K562 (cell line): ENCODE measurements at regions not wholly inside any gene's neighbourhood (a gene's known extent, or its start where the extent isn't known, plus 50 kb on each side); places are given as distances from the start of the nearest gene placed in this dataset.

ENCODE experiments used
- ATAC-seq: fragments of 200-7000 bp; cut with Tn5 transposase; 3 replicates; pipeline ENCODE4 v1.9.1; 2020; ENCODE audit warnings: moderate library complexity
- BruUV-seq: library from RNA; stranded (reverse); fragments of 400-500 nt; replicated peaks from 2 replicates; lab custom pipeline; 2021; lab: Mats Ljungman, UMichigan
- CTCF ChIA-PET: fragments of 300-600 bp; formaldehyde crosslinking; extraction: SDS; loops from one replicate; lab custom pipeline; 2021; ENCODE audit warnings: low intra/inter-chr PET ratio; lab: Yijun Ruan, JAX
- POLR2A ChIA-PET: fragments of 300-600, 350-650 bp; sonication (Branson Sonifier 250); formaldehyde crosslinking; extraction: SDS; loops from one replicate; lab custom pipeline; 2021; ENCODE audit warnings: antibody characterized with exemption, inconsistent platforms; lab: Yijun Ruan, JAX
- DNase-seq, 4 experiments: peaks; one replicate each; pipeline versions ENCODE4 v3.0.0 to v3.0.0-alpha.2; 2011 to 2018; ENCODE audit warnings: low spot score in 3 of 4, mixed read lengths in 3 of 4; ENCODE audit errors: extremely low read depth in 1 of 4
- FAIRE-seq: peaks from 2 replicates; lab custom pipeline; 2011; peaks lifted over from hg19 to GRCh38; lab: Jason Lieb, UNC
- H2AFZ ChIP-seq: 2 replicates; pipeline ENCODE4 v1.6.0; 2011; ENCODE audit warnings: low read depth, low read length, control low read depth, inconsistent platforms
- H3K27ac ChIP-seq: fragments of 200-600 bp; 3 replicates; pipeline ENCODE4 v1.8.0; 2011; ENCODE audit warnings: low read depth, mild to moderate bottlenecking, control low read depth, inconsistent platforms, low read length, moderate library complexity, mixed read lengths; ENCODE audit errors: extremely low read depth
- H3K27me3 ChIP-seq, 2 experiments: fragments of 300-600 bp in 1 of 2; 2 replicates in 1 of 2; 3 replicates in 1 of 2; pipeline versions ENCODE4 v1.6.0 to v1.8.0; 2011; ENCODE audit warnings: inconsistent platforms in 2 of 2, low read length in 2 of 2, mild to moderate bottlenecking in 1 of 2, mixed read lengths in 1 of 2, moderate library complexity in 1 of 2; ENCODE audit not compliant: control insufficient read depth in 2 of 2, insufficient read depth in 2 of 2
- H3K36me3 ChIP-seq: fragments of 300-600 bp; 3 replicates; pipeline ENCODE4 v1.8.0; 2011; ENCODE audit warnings: mild to moderate bottlenecking, low read length, inconsistent platforms; ENCODE audit not compliant: control insufficient read depth, insufficient read depth
- H3K4me1 ChIP-seq, 2 experiments: fragments of 200-600 bp in 1 of 2; replicated peaks in 1 of 2; 2 replicates in 1 of 2; 3 replicates in 1 of 2; pipeline versions ENCODE4 v1.5.1 to v1.8.0; 2011; ENCODE audit warnings: inconsistent platforms in 2 of 2, low read length in 2 of 2, mild to moderate bottlenecking in 1 of 2, mixed read lengths in 1 of 2, moderate library complexity in 1 of 2; ENCODE audit not compliant: control insufficient read depth in 2 of 2, insufficient read depth in 2 of 2
- H3K4me2 ChIP-seq: 2 replicates; pipeline ENCODE4 v1.6.1; 2011; ENCODE audit warnings: low read length, control low read depth, inconsistent platforms, mixed read lengths; ENCODE audit not compliant: insufficient read depth
- H3K4me3 ChIP-seq: fragments of 200-600 bp; sonication (generic), shearing (Covaris generic); 2 replicates; pipeline ENCODE4 v1.5.1; 2016; ENCODE audit warnings: control low read depth, inconsistent platforms
- H3K79me2 ChIP-seq: fragments of 200-600 bp; 3 replicates; pipeline ENCODE4 v1.8.0; 2011; ENCODE audit warnings: low read length, inconsistent platforms; ENCODE audit not compliant: control insufficient read depth, insufficient read depth
- H3K9ac ChIP-seq, 2 experiments: 2 replicates each; pipeline versions ENCODE4 v1.6.0 to v1.6.1; 2011; ENCODE audit warnings: low read depth in 2 of 2, low read length in 2 of 2, control low read depth in 1 of 2, inconsistent platforms in 1 of 2, mild to moderate bottlenecking in 1 of 2, mixed read lengths in 1 of 2; ENCODE audit not compliant: insufficient read depth in 1 of 2
- H3K9me1 ChIP-seq: one replicate; pipeline ENCODE4 v1.6.0; 2011; ENCODE audit warnings: inconsistent platforms, mild to moderate bottlenecking, low read length, moderate library complexity; ENCODE audit not compliant: control insufficient read depth, insufficient read depth
- H3K9me3 ChIP-seq: replicated peaks from 2 replicates; pipeline ENCODE4 v1.5.1; 2011; ENCODE audit warnings: low read depth, low read length, inconsistent platforms; ENCODE audit not compliant: control insufficient read depth, insufficient read depth
- H4K20me1 ChIP-seq: replicated peaks from 2 replicates; pipeline ENCODE4 v1.6.1; 2011; ENCODE audit warnings: low read length, inconsistent platforms, mixed read lengths; ENCODE audit not compliant: control insufficient read depth, insufficient read depth
- BHLHE40 ChIP-seq: IDR thresholded peaks from 2 replicates; pipeline ENCODE4 v1.6.1; 2011; ENCODE audit warnings: low read length, improper control_type of control experiment
- KDM2B ChIP-seq: fragments of 250-450 bp; sonication (Bioruptor Pico); IDR thresholded peaks from 2 replicates; pipeline ENCODE4 v1.8.0; 2021; ENCODE audit warnings: mild to moderate bottlenecking, moderate library complexity
- RNF2 ChIP-seq: sonication (generic); IDR thresholded peaks from 2 replicates; pipeline ENCODE4 v1.6.1; 2016
- SIRT6 ChIP-seq: IDR thresholded peaks from one replicate; pipeline ENCODE4 v1.6.1; 2012; ENCODE audit warnings: low read depth, mild to moderate bottlenecking, control low read depth, inconsistent platforms, low read length, moderate library complexity
- SRF ChIP-seq, 2 experiments: fragments of 250-450, 450-650 bp in 1 of 2; sonication (Bioruptor Pico) in 1 of 2; sonication (generic) in 1 of 2; formaldehyde crosslinking; IDR thresholded peaks; 2 replicates each; pipeline versions ENCODE4 v1.5.0 to v1.5.1; 2020 to 2022; ENCODE audit warnings: mild to moderate bottlenecking in 1 of 2, missing genetic modification reagents in 1 of 2
- TGIF2 ChIP-seq: sonication (generic); formaldehyde crosslinking; IDR thresholded peaks from 2 replicates; pipeline ENCODE4 v1.8.1; 2022; ENCODE audit warnings: mild to moderate bottlenecking, missing genetic modification reagents, moderate library complexity
- WGBS: fragments of 100-300 bp; shearing (Covaris generic); methylation state at CpG from one replicate; pipeline ENCODE4 v1.1.6; 2016; ENCODE audit warnings: low coverage, mixed read lengths; ENCODE audit not compliant: insufficient coverage; ENCODE audit errors: missing lambda C conversion rate; 5-methylcytosine and 5-hydroxymethylcytosine counted together
- in situ Hi-C: fragments of 300-500 bp; cut with MboI; formaldehyde crosslinking; loops from 4 replicates; pipeline ENCODE4 v1.15.0; 2018; ENCODE audit warnings: inconsistent platforms, mixed read lengths
- intact Hi-C: fragments of 100-400 bp; cut with micrococcal nuclease; formaldehyde crosslinking; loops from 2 replicates; pipeline ENCODE4 v1.14.2; 2022
- TF ChIP-seq, protein P1 (sequence below): sonication (generic); formaldehyde crosslinking; IDR thresholded peaks from 2 replicates; pipeline ENCODE4 v1.8.1; 2023; ENCODE audit warnings: mild to moderate bottlenecking, missing genetic modification reagents, moderate library complexity

GRCh38 chr10:53638006-53638405 lies 865.4 kb upstream of the MBL2 start (continued):
- TF ChIP-seq BHLHE40 (no peak), RNF2 (no peak), SIRT6 (no peak), TGIF2 (CRISPR knock-in tag) (no peak)
- TF ChIP-seq, protein P1, sequence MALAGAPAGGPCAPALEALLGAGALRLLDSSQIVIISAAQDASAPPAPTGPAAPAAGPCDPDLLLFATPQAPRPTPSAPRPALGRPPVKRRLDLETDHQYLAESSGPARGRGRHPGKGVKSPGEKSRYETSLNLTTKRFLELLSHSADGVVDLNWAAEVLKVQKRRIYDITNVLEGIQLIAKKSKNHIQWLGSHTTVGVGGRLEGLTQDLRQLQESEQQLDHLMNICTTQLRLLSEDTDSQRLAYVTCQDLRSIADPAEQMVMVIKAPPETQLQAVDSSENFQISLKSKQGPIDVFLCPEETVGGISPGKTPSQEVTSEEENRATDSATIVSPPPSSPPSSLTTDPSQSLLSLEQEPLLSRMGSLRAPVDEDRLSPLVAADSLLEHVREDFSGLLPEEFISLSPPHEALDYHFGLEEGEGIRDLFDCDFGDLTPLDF (CRISPR knock-in tag) = no peak

- no TSS peak for BruUV-seq
- no peak for ATAC-seq
- Histone ChIP-seq H3K4me2 (no peak overlapping the region), H3K27ac (no peak overlapping the region), H3K79me2 (no peaks in the 10 kb centered on the region), H3K4me1 (no peaks in the 10 kb centered on the region), H3K9me3 (peaks cover 4% of the 10 kb centered on the region), H3K27me3 (no peaks in the 10 kb centered on the region), H3K36me3 (no peaks in the 10 kb centered on the region), H4K20me1 (no peaks in the 10 kb centered on the region), H3K9ac (no peak overlapping the region), H3K4me3 (no peak overlapping the region), H2AFZ (no peak overlapping the region), H3K9me1 (no peaks in the 10 kb centered on the region)
- in situ Hi-C loops (no loop called here), intact Hi-C loops (no loop called here)
- ChIA-PET CTCF (no interaction called here), POLR2A (no interaction called here)
- no peak for FAIRE-seq
- TF ChIP-seq SRF (CRISPR knock-in tag; IDR thresholded peaks at IDR 0.05) (no peak), KDM2B (CRISPR knock-in tag) (no peak)
- no peak for DNase-seq
- WGBS = 2% methylated on average over 4 of the region's 4 CpGs
Observed at GRCh38 chr10:53624722-53625121, 852.1 kb upstream of the MBL2 start.
